Endothelial cell of umbilical vein (primary cell): ENCODE measurements at regions not wholly inside any gene's neighbourhood (a gene's known extent, or its start where the extent isn't known, plus 50 kb on each side); places are given as distances from the start of the nearest gene placed in this dataset.

Experiments
- CTCF ChIP-seq, 2 donors: IDR thresholded peaks; 1 replicate in 1 of 2; 2 replicates in 1 of 2; pipeline ENCODE4 v1.5.1; 2011; ENCODE audit warnings: low read length in 2 of 2, mild to moderate bottlenecking in 2 of 2, moderate library complexity in 2 of 2, control low read depth in 1 of 2, inconsistent platforms in 1 of 2, low read depth in 1 of 2; ENCODE audit not compliant: insufficient read depth in 1 of 2; ENCODE audit errors: extremely low read depth in 1 of 2
- EZH2 ChIP-seq: IDR thresholded peaks from 2 replicates; pipeline ENCODE4 v1.6.1; 2012; ENCODE audit warnings: borderline replicate concordance, low read depth, mild to moderate bottlenecking, moderate library complexity, low read length, inconsistent platforms; ENCODE audit not compliant: severe bottlenecking
- MYC ChIP-seq: IDR thresholded peaks from one replicate; pipeline ENCODE4 v1.6.1; 2011; ENCODE audit warnings: mild to moderate bottlenecking, low read depth, low read length
- POLR2A ChIP-seq: IDR thresholded peaks from 2 replicates; pipeline ENCODE4 v1.6.1; 2012; ENCODE audit warnings: low read depth, mild to moderate bottlenecking, control low read depth, low read length

DNA sequence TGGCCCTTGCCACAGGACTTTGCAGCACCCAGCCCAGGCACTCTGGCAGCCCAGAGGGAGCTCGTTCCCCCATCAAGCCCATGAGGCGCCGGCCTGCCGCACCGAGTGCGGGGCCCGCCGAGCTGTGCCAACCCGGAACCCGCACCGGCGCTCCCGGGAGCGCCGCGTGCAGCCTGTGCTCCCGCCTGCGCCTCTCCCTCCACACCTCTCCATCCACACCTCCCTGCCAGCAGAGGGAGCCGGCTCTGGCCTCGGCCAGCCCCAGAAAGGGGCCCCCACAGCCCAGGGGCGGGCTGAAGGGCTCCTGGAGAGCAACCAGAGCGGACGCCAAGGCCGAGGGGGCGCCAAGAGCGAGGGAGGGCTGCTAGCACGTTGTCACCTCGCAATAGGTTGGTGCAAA is 268.8 kb downstream of the MID1IP1 start:
- TF ChIP-seq CTCF (IDR thresholded peaks at IDR 0.05; ENCODE audit: extremely low read depth in 1 of 2, insufficient read depth in 1 of 2, low read depth in 1 of 2, low read length in 2 of 2) (no peak), MYC (no peak), POLR2A (no peak), EZH2 (no peak)
